Pancreas (tissue), 10 donors: ENCODE measurements at regions not wholly inside any gene's neighbourhood (a gene's known extent, or its start where the extent isn't known, plus 50 kb on each side); places are given as distances from the start of the nearest gene placed in this dataset.
"Not testable (repeated sequence)": the region's sequence is repeated elsewhere in the genome, so short reads cannot be mapped to it uniquely, and the experiment has no call there.

Source experiments
- ATAC-seq, 4 donors: fragments of 200-7000 bp; cut with Tn5 transposase; one replicate each; pipeline versions ENCODE4 v1.8.0 to v1.9.1; 2020; ENCODE audit warnings: mild to moderate bottlenecking in 4 of 4, moderate library complexity in 4 of 4
- DNase-seq, 6 donors: peaks; one replicate each; pipeline ENCODE4 v3.0.0-alpha.2; 2020
- FAIRE-seq: peaks from 2 replicates; lab custom pipeline; 2012; peaks lifted over from hg19 to GRCh38; lab: Jason Lieb, UNC
- H3K27ac ChIP-seq, 4 donors: fragments of 200-600 bp; sonication (generic); 1 replicate in 3 of 4; 2 replicates in 1 of 4; pipeline versions ENCODE4 v1.5.0 to v1.8.0; 2020
- H3K27me3 ChIP-seq, 4 donors: fragments of 200-600 bp; one replicate each; pipeline ENCODE4 v1.8.0; 2021
- H3K36me3 ChIP-seq, 3 donors: fragments of 200-600 bp; sonication (generic) in 1 of 3; one replicate each; pipeline versions ENCODE4 v1.5.0 to v1.8.0; 2020 to 2021
- H3K4me1 ChIP-seq, 3 donors: fragments of 200-600 bp; one replicate each; pipeline ENCODE4 v1.8.0; 2021
- H3K4me3 ChIP-seq, 4 donors: fragments of 200-600 bp; sonication (generic) in 2 of 4; one replicate each; pipeline versions ENCODE4 v1.5.0 to v1.8.0; 2020 to 2021
- H3K9me3 ChIP-seq, 4 donors: fragments of 200-600 bp; one replicate each; pipeline ENCODE4 v1.8.0; 2021
- CTCF ChIP-seq, 4 donors: fragments of 200-600 bp; sonication (generic) in 3 of 4; IDR thresholded peaks; one replicate each; pipeline versions ENCODE4 v1.5.0 to v1.8.0; 2021; ENCODE audit warnings: antibody characterized with exemption in 4 of 4
- WGBS, 2 donors: extraction: QIAGEN DNeasy Blood & Tissue Kit; methylation state at CpG; one replicate each; pipeline ENCODE4 v1.1.7; 2013; 5-methylcytosine and 5-hydroxymethylcytosine counted together
- intact Hi-C, 3 donors: fragments of 100-400 bp; cut with DNase I; formaldehyde crosslinking; loops; one replicate each; pipeline versions ENCODE4 v1.11.1 to v1.14.2; 2022
- donor health status: healthy with polysubstance abuse.
- donor health status: DM: no; HTN: no; CAD: no; lungs with moderate emphysema.
- donor health status: DM: no; HTN: no; CAD: no.
- donor health status: control.
- donor health status: control.
- donor health status: Bipolar disorder and iron deficiency.
- donor health status: DM: yes; HTN: yes; CAD: no.
- donor health status: DM: no; HTN: no; CAD: no.
- donor health status: DM: no; HTN: no; CAD: no.
- donor health status: DM: yes; HTN: yes; CAD: no.

DNA sequence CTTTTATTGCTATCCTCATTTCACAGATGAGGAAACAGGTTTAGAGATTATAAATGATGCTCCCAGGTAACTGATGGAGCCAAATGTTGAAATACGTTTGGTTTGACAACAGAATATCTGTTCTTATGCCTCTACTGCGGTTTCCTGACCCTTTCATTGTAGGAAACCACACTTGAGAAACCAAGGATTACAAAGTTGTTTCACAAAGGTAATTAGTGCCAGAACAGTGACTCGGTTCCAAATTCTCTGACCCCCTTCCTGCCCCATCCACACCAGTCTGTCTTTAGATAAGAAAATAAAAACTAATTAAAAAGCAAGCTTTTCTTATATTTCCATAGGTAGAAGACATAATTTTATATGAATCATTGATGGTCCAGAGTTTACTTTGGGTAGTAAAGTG, 393.7 kb upstream of the MBL2 start:
- WGBS, 2 donors, result 78 to 81% methylated on average over 3 of the region's 3 CpGs
- Histone ChIP-seq H3K9me3 (no peaks in the 10 kb centered on the region), H3K4me3 (no peak overlapping the region), H3K36me3 (no peaks in the 10 kb centered on the region), H3K27me3 (no peaks in the 10 kb centered on the region), H3K27ac (no peak overlapping the region), H3K4me1 (no peaks in the 10 kb centered on the region)
- intact Hi-C loops, result no loop called here
- no peak for TF ChIP-seq CTCF (IDR thresholded peaks at IDR 0.05)
- FAIRE-seq (no peak), DNase-seq (no peak), ATAC-seq (no peak)

DNA sequence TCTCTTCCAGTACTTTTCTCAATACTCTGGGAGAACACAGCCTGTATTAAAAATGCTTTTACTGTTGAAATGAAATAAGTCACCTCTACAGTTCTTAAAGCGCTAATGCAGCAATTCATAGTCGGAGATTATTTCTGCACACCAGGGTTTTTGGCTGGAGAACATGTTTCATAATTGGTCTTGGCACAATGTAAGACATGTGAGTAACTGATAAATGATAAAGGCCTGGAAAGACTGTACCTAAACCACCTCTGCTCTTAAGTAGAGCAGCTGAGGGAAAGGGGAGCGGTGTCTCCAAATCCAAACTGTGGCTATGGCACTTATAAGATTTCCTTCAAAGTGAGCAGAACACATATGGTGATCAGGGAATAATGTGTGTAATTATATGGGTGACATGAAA, 390.3 kb upstream of the MBL2 start:
- FAIRE-seq, result no peak
- Histone ChIP-seq H3K27me3 (no peaks in the 10 kb centered on the region), H3K4me3 (no peak overlapping the region), H3K36me3 (no peaks in the 10 kb centered on the region), H3K9me3 (no peaks in the 10 kb centered on the region), H3K4me1 (no peaks in the 10 kb centered on the region), H3K27ac (no peak overlapping the region)
- 30% methylated on average over 3 of the region's 3 CpGs for WGBS, 2 donors
- no peak for TF ChIP-seq CTCF (IDR thresholded peaks at IDR 0.05)
- peak in 2 of 4 donors; percentile 51 to 54 for ATAC-seq
- intact Hi-C loops, result no loop called here
- DNase-seq, result no peak

GRCh38 chr10:53161231-53161630, 388.6 kb upstream of the MBL2 start:
- Histone ChIP-seq H3K27ac (no peak overlapping the region), H3K9me3 (no peaks in the 10 kb centered on the region), H3K36me3 (no peaks in the 10 kb centered on the region), H3K4me3 (no peak overlapping the region), H3K4me1 (no peaks in the 10 kb centered on the region), H3K27me3 (no peaks in the 10 kb centered on the region)
- TF ChIP-seq CTCF (IDR thresholded peaks at IDR 0.05), result no peak
- DNase-seq (no peak), FAIRE-seq (no peak), ATAC-seq (no peak)
- intact Hi-C loops, result no loop called here

- H3K27me3 ChIP-seq, H3K36me3 ChIP-seq, H3K4me3 ChIP-seq, H3K27ac ChIP-seq, intact Hi-C loops, H3K4me1 ChIP-seq, ATAC-seq, H3K9me3 ChIP-seq, DNase-seq, FAIRE-seq: not testable (repeated sequence)
- WGBS, 2 donors, result 69 to 83% methylated on average over 4 of the region's 4 CpGs
These were observed 383.1 kb upstream of the MBL2 start for GRCh38 chr10:53155674-53156073.

GRCh38 chr10:53153831-53154230, 381.2 kb upstream of the MBL2 start:
- intact Hi-C loops, result no loop called here
- no peak for TF ChIP-seq CTCF (IDR thresholded peaks at IDR 0.05)
- no peak overlapping the region for H3K4me3 ChIP-seq
- no peaks in the 10 kb centered on the region for H3K27me3 ChIP-seq
- FAIRE-seq, result no peak
- no peak for ATAC-seq
- no peaks in the 10 kb centered on the region for H3K9me3 ChIP-seq
- no peak for DNase-seq
- no peaks in the 10 kb centered on the region for H3K4me1 ChIP-seq
- H3K27ac ChIP-seq, result no peak overlapping the region
- H3K36me3 ChIP-seq, result no peaks in the 10 kb centered on the region
- 76 to 83% methylated on average over 1 of the region's 1 CpG for WGBS, 2 donors

GRCh38 chr10:53140506-53140905, 367.9 kb upstream of the MBL2 start:
- Histone ChIP-seq H3K27ac (no peak overlapping the region), H3K27me3 (no peaks in the 10 kb centered on the region), H3K36me3 (no peaks in the 10 kb centered on the region), H3K4me3 (no peak overlapping the region), H3K4me1 (no peaks in the 10 kb centered on the region), H3K9me3 (no peaks in the 10 kb centered on the region)
- no peak for ATAC-seq
- intact Hi-C loops, result no loop called here
- TF ChIP-seq CTCF (IDR thresholded peaks at IDR 0.05), result no peak
- DNase-seq, result no peak
- WGBS, 2 donors, result 82 to 84% methylated on average over 1 of the region's 1 CpG
- FAIRE-seq, result no peak
